ENCODE measurements at regions not wholly inside any gene's neighbourhood (a gene's known extent, or its start where the extent isn't known, plus 50 kb on each side); places are given as distances from the start of the nearest gene placed in this dataset.

DNA sequence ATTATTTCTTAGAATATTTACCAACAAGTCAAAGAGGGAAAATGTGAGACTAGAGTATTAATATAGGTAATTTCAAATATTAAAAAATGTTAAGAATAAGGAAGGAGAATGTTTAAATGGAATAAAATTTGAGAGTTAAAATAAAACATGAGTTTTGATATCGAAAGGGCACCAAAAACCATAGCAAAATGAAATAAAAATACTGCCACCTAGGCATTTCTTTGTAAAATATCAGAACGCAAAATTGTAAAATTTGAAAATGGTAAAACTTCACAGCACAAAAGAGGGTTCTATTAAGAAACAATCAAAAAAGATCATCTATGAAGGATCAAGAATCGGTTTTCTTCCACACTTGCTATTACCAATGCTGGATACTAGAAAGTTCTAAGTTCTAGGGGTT is 418.3 kb downstream of the TAF11L14 start:
- no peak for DNase-seq

DNA sequence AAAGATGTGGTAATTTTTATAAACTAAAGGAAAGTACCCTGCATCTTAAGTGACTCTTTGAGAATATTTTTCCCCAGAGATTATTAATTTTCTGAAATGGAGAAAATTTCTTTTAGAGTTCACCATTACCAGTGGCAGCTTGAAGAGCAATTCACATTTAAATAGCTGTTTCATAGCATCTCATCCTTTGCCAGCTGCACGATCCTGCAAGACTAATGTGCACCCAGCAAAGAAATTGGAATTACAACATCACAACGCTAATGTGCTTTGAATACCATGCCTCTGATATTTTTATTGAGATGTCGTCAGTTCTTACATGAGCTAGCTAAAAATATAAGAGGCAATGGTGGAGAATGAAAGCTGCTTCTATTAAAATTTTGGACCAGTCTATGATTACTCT is 423.5 kb downstream of the TAF11L14 start:
- DNase-seq, result no peak

DNA sequence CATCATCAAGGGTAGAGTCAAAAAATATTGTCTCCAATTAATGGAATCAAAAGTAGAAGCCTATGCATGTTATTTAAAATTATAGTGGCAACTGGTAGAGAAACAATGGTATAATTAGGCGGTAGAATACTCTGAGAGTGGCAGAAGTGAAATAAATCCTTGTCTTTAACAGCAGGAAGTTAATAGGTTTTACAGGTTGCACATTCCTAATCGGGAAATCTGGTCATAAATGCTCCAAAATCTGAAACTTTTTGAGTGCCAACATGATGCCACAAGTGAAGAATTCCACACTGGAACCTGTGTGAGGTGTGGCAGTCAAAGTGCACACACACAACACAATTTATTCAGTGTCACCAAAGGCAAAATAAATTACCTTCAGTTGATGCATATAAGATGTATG is 433.4 kb downstream of the TAF11L14 start:
- DNase-seq, result no peak

DNA sequence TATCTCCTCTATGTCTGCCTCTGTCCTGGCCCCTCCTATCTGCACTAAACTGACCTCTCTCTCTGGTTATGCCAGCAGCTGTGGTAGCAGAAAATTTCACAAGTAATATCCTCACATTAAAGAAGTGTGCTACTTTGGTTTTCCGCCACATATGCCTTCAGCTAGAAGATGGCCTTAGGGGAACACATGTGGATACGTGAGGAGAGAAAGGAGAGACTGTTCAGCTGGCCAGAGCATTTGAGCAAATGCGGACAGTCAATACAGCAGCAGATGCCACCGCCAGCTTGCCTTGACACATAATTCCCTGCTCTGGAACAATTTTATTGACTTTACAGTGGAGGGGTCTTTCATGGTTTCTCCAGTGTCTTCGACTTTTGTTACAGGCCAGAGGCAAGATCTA is 434.6 kb downstream of the TAF11L14 start:
- no peak for DNase-seq

DNA sequence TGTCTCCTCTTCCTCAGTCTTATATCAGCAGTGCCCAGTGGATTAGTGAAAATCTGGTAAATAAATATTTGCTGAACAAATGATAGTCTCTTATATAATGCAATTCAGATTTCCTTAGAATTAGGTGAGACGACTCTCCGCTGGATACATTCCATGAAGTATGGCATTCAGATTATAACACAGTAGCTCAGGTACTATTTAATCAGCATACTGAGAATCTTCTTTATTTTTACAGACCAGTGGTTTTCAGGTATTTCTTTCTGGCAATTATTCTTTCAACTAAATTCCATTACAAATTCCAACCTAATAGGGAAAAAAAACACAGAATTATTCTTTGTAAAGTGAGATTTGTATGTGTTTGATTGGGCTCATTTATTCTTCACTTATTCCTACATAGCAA is 435.5 kb downstream of the TAF11L14 start:
- no peak for DNase-seq

DNA sequence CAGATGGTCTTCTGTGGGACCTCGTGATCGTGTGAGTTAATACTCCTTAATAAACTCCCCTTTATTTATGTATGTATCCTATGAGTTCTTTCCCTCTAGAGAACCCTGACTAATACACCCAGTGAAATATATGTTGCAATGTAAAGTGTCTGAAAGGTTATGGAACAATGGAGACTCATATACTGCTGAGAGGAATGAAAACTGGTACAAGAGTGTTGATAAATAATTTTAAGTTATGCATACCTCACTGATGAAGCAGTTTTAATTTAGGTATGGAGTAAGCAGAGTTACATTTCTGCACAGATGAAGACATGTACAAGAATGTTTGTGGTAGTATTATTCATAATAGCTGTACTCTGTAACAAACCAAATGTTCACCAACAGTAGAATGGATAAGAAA is 438.3 kb downstream of the TAF11L14 start:
- no peak for DNase-seq

DNA sequence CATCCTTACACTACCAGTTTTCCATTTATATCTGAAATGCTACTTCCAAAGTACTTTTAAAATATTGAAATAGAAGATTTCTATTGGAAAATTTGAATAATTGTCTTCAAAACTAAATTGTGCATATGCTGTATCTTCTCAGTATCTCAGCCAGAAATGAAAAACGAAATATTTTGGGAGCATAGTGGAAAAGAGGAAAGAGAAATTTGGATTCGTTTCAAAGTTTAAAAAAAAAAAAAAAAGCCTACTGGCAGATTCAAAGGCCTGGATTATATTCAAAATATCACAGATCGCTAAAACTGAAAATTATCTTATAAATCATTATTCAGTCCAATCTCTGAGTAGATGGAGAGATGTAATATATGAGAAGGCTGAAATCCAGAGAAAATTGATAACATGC is 440.7 kb downstream of the TAF11L14 start:
- no peak for DNase-seq

DNA sequence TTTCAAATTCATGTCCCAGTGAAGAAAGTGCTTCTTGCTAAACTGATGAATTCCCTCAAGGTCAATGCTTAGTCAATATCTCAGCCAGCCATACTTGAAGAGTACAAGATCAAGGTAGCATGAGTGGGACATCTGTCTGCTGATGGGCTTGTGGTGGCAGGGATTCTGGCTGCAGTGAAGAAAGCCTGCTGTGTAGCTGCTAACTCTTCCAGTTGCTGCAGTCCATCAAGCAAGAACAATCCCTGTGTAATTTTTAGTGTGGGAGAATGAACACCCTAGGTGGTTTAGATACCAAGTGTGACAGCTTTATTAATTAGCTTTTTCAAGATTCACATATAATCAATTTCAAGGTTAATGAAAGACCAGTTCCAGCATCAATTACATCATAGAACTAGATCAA is 443.9 kb downstream of the TAF11L14 start:
- no peak for DNase-seq

DNA sequence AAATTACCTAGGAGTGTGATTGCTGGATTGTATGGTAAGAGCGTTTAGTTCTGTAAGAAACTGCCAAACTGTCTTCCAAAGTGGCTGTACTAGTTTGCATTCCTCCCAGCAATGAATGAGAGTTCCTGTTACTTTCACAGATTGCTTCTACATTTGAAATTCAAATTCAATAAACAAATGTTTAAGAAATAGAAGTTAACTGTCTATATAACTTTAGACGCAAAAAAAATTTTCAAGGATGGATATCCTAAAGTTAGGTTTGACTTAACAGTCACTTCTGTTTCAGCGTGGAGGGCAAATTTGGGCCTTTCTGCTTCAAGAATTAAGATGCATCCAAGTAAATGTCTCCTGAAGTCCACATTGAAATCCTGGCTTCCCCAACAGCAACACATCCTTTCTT is 445.6 kb downstream of the TAF11L14 start:
- DNase-seq, result no peak

DNA sequence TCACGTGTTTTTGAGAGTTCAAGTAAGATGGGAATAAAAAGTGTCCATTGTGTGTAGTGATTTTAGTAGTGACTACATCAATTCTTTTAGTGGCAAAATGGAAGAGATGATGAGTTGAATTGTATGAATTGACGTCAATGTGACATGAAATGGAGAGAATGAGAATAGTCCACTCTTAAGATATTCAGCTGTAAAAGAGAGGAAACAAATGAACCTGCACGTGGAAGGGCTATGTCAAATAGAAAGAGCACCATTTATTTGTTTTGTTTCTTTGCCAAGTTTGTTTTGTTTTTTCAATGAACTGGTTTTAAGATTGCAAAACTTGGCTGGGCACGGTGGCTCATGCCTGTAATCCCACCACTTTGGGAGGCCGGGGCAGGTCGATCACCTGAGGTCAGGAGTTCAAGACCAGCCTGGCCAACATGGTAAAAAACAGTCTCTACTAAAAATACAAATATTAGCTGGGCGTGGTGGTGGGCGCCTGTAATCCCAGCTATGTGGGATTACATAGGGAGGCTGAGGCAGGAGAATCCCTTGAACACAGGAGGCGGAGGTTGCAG is 453.8 kb downstream of the TAF11L14 start:
- DNase-seq, result no peak

DNA sequence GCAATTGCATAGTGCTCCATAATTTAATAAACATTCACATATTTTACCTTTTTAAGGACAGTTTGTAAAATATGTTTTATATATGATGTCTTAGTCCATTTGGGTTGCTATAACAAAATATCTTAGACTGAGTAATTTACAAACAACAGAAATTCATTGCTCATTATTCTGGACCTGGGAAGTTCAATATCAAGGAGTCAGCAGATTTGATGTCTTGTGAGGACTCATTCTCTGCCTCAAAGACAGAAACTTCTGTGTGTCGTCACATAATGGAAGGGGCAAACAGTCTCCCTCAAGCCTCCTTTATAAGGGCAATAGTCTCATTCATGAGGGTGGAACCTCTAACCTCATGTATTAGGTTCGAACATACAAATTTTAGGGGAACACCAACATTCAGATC is 455.9 kb downstream of the TAF11L14 start:
- no peak for DNase-seq

DNA sequence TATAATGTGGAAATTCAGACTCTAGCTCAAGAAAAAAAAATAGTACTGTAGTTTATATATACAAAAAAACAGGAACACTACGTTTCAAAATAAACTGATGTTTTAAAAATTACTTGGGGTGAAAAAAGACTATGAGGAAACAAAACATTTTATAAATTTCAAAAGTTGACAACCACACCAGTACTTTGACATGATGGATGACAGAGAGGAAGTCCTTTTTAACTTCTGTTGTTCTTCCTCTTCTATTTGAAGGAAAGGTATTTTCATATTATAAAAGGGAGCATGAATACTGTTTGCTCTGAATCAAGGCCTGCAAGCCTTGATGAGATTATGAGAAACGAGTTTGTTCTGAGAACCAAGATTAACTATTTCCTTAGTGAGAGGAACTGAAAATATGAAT is 456.9 kb downstream of the TAF11L14 start:
- no peak for DNase-seq

DNA sequence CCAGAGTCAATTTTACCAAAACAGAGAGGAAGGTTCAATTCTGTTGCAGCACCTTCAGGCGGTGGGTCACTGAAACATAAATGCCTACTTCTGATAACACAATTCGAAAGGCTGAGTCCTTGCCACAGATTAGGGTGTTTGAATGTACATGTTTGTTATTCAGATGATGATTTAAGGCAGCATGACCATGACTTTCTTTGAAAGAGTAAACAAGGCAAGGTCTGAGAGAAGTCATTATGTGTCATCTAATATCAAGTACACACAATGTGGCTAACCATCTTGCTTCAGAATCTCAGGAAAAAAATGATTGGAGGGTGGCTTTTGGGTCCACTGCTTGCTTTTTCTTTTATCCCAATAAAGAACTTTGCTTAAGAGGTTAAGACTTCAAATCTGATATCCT is 457.5 kb downstream of the TAF11L14 start:
- no peak for DNase-seq

DNA sequence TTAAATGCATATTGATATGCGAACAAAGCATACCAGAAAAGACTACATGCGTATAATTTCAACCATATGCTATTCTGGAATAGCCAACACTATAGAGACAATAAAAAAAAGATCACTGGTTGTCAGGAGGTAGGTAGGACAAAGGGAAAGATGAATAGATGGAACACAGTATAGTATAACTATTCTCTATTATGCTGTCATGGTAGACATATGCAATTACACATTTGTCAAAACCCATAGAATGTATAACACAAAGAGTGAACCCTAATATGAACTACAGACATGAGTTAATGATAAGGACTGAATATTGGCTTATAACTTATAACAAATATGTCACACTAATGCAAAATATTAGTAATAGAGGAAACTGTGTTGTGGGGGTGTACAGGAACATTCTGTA is 460.8 kb downstream of the TAF11L14 start:
- no peak for DNase-seq

DNA sequence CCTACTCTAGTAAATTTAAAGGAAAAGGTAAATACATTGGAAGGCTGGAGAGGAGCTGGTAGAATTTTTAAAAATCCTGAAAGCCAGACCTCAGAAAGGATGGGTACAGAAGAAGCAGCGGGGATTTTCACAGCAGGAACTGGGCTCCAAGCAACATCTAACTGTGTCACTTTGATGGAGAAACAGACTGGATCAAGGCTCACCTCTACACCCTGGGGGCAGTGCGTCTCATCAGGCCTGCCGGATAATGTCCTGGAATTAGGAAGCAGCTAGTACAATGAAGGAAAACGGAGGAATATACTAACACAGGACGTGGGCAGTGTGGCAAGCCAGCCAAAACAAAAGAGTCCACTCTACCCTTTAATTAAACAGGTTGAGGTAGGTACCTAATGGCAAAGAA is 463.6 kb downstream of the TAF11L14 start:
- DNase-seq, result no peak

DNA sequence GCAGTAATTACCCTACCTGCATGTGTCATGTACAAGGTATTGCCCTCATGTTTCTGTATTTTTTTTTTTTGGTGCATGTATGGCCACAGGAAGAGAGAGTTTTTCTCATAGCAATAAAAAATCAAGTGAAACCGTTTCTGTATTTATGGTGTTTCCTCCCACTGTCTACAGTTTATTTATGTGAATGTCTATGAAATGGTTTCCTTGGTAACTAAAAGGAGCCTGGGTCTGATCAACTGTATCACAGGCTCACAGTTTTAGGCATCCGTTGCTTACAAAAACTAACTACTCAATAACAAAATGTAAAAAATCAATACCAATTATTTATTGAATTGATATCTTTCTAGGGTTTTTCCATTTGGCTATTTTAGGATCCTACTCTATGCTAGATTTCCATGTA is 464.4 kb downstream of the TAF11L14 start:
- no peak for DNase-seq

DNA sequence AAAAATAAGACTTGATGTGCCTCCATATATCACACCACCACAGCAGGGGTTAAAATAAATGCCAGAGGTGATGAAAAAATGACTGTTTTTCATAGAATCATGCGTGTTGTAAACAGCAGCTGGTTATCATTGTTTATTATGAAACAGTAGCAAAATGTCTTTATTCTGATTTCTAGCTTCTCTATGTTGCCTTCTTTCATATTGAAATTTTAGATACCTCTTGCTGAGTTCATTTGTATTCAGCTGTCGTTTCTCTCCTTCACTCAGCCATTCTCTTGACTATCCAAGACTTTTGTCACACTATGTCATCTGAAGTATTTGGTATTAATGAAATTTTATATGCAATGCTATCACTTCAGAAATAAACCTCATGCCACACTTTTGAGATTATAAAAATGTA is 465.0 kb downstream of the TAF11L14 start:
- DNase-seq, result no peak

DNA sequence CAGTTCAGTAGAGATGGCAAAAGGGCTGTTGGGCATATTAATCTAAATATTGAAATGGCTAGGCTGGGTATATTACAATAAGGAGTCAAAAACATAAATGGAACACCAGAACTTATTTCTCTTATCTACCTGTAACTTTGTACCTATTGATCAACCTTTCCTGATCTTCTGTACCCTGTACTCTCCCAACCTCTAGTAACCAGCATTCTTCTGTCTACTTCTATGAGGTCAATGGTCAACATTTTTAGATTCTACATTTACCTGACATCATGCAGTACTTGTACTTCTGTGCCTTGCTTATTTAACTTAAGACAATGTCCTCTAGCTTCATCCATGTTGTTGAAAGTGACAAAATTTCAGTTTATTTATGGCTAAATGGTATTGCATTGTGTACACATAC is 467.3 kb downstream of the TAF11L14 start:
- no peak for DNase-seq

DNA sequence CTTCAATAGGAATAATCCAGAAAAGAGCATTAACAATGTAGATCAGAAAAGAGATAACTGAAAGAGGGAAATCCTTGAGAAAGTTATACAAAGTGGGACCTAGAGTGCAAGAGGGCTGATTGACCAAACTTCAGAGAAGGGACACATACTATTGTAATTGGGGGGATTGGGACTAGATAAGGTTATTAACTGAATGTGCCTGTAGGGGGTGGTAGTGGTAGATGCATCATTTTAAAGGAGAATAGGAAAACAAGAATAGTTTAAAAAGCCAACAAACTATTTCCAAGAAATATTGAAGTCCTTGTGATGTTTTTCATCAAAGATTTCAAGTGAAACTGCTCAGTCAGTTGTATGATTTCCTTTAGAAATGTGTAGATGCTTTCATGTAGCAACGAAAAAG is 468.5 kb downstream of the TAF11L14 start:
- DNase-seq, result no peak

DNA sequence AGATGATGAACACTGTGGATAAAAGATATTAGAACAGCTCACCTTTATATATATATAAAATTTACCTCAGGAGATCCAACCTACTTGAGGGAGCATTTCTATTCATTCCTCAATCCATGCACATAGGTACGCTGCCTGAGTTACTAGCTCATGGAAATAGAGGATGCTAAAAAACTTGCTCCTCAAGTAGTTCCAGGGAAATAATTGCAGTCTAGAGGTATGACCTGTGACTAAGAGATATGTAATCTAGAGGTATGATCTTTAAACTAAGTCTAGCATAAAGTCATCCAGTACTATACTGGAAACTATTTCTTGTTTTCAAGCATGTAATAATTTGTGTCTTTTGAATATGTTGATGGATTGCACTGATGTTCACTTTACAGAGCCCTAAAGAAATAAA is 471.2 kb downstream of the TAF11L14 start:
- DNase-seq, result no peak

DNA sequence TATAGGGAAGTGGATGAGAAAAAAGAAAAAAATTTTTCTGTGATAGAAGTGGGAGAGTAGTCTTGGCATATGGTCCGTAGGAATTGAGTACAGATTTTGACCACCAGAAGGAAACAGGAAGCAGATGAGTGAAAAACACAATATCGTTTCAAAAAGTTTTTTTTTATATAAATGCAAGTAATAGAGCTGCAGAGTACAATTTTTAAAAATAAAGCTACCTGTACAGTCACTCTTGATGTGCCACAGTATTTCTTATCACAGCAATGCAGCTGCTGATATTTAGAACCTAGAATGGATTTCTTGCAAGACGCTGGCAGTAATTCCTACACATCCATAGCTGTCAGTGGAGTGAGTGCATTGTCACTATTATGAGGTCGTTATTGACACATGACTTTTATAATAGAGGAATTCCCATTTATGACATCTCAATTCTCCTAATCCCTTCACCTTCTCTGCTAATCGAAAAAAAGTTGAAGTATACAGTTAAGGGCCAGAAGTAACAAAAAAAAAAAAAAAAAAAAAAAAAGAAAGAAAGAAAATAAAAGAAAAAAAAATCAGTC is 477.7 kb downstream of the TAF11L14 start:
- DNase-seq, result no peak

DNA sequence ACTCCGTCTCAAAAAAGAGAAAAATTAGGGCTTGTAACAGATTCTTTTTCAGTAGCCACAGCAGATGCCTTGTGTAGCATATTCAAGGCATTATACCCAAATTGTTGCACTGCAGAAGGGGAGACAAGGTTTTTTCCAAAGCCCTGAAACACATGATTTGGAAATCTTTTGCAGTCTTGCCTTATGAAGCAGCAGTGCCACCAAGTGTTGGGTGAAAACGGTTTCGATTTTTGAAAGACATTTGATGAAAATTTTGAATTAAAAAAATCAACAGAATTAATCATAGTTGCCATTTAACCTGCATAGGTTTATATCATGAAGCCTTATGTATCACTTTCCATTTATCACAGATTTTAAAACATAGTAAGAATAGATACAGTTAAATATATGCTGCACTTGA is 479.5 kb downstream of the TAF11L14 start:
- DNase-seq, result no peak

DNA sequence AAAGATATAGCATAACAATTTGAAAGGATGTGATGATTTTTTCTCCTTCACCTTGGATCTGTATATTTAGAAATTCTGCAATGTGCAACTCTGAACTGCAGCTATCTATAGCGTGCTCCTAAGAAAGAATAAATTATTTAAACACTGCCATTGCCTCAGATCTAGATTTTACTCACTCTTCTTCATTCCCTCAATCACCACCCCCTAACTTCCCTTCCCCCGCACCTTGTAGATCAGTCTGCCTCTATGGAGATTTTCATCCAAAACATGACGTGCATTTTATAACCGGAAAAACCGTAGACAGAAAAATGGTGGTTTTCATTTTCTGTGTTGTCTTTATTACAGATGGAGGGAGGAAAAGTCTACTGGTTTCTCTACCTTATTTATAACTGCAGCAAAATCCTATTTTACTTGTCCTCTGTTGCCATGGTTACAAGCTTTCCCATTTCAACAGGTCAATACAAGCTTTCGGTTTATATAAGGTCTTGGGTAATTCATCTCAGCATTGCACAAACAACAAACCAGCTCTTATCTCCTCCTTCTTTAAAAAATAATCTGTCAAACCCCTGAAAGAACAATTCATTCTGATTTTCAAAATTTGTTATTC is 480.0 kb downstream of the TAF11L14 start:
- DNase-seq, result no peak

DNA sequence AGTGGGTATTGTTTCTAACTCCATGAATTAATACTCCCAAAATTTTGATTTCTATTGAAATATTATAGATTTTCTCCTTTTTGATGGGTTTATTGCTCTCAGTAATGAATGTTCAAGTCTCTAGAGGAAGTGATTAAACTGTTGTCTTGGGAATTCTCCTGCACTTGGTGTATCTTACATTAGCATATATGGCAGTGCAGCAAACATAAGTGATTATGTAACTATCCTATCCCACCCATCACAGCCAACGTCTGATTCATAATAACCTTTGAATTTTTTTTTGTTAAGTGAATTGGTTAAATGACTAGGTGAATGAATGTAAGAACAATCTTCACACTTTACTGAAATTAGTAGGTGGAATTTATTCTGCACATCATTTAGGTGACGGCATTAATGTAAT is 483.7 kb downstream of the TAF11L14 start:
- no peak for DNase-seq

DNA sequence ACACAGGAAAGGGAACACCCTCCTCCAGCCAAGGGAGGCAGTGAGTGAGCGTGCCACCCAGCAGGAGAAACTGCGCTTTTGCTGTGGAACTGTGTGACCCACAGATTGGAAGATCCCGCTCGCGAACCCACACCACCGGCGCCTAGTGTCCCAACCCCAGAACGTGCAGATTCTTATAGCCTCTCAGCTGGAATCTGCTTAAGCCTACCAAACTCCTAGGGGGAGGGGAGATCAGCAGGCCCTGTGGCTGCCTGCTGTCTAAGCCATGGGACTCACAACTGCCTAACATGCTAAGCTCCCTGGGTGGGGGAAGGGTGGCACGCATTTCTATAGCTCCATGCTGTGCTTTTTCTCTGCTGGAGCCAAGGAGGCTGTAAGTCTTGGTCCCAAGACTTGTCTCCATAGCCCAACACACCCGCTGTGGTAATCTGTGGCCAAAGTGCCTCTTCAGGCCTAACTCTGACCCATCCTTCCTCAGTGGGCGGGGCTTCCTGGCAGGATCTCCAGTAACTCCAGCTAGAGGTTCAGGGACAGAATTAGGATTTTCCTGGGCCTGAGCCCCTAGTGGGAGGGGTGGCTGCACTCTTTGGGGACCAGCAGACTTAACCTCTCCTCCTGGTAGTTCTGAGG is 485.0 kb downstream of the TAF11L14 start:
- DNase-seq, result no peak

All from stimulated activated naive CD4-positive, alpha-beta T cell treated with Interleukin-2 at 50 U/mL for 16 hours (primary cell).